ENCODE measurements at regions not wholly inside any gene's neighbourhood (a gene's known extent, or its start where the extent isn't known, plus 50 kb on each side); places are given as distances from the start of the nearest gene placed in this dataset.

DNA sequence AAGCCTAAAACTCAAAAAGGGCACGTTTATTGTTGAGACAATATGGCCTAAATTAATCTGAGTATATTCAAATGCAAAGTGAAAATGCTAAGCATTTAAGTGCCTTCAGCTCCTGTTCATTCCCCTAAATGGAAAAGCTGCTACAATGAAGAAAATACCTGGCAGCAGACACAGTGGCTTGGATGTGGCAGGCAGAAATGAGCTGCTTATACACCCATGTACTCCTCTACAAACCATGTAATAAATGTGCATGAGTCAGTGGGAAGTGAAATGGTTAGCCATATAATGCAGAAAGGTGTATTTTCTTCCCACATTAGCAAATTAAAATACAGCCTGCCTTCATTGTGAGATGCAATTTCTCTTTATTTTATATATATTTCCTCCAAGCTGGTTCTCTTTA, 859.2 kb upstream of the SEMA6A start:
- TF ChIP-seq, protein P1, sequence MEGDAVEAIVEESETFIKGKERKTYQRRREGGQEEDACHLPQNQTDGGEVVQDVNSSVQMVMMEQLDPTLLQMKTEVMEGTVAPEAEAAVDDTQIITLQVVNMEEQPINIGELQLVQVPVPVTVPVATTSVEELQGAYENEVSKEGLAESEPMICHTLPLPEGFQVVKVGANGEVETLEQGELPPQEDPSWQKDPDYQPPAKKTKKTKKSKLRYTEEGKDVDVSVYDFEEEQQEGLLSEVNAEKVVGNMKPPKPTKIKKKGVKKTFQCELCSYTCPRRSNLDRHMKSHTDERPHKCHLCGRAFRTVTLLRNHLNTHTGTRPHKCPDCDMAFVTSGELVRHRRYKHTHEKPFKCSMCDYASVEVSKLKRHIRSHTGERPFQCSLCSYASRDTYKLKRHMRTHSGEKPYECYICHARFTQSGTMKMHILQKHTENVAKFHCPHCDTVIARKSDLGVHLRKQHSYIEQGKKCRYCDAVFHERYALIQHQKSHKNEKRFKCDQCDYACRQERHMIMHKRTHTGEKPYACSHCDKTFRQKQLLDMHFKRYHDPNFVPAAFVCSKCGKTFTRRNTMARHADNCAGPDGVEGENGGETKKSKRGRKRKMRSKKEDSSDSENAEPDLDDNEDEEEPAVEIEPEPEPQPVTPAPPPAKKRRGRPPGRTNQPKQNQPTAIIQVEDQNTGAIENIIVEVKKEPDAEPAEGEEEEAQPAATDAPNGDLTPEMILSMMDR (IDR thresholded peaks at IDR 0.05; ENCODE audit: low read depth, low read length): no peak

GRCh38 chr5:117431091-117431490, 856.5 kb upstream of the SEMA6A start:
- H3K4me3 ChIP-seq (ENCODE audit: low read depth, low read length): no peak overlapping the region
- TF ChIP-seq, protein P1 (IDR thresholded peaks at IDR 0.05; ENCODE audit: low read depth, low read length): no peak

More for the DNA sequence above, 859.2 kb upstream of the SEMA6A start:
- H3K4me3 ChIP-seq (ENCODE audit: low read depth, low read length): no peak overlapping the region

- H3K4me3 ChIP-seq (ENCODE audit: low read depth, low read length): no peak overlapping the region
- TF ChIP-seq, protein P1 (IDR thresholded peaks at IDR 0.05; ENCODE audit: low read depth, low read length): no peak
These were observed 850.5 kb upstream of the SEMA6A start for GRCh38 chr5:117425163-117425562.

GRCh38 chr5:117424559-117424958, 849.9 kb upstream of the SEMA6A start:
- TF ChIP-seq, protein P1 (IDR thresholded peaks at IDR 0.05; ENCODE audit: low read depth, low read length): no peak
- no peak overlapping the region for H3K4me3 ChIP-seq (ENCODE audit: low read depth, low read length)

DNA sequence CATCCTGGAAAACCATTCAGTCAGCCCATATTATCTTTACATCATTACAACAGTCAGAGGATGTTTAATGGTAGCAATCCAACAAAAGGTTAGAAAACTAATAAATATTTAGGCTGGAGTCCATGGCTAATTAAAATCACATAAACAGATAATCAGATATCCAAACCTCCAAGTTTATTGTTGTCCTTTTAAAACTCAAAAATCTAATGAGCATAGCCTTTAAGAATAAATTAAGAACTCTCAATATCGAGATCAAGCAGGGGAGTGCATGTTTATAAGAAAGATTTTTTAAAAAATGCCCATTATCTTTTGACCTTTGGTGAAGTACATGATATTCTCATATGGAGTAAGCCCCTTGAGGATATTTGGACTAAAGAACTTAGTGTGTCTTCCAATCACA, 842.9 kb upstream of the SEMA6A start:
- TF ChIP-seq, protein P1 (IDR thresholded peaks at IDR 0.05; ENCODE audit: low read depth, low read length): no peak

DNA sequence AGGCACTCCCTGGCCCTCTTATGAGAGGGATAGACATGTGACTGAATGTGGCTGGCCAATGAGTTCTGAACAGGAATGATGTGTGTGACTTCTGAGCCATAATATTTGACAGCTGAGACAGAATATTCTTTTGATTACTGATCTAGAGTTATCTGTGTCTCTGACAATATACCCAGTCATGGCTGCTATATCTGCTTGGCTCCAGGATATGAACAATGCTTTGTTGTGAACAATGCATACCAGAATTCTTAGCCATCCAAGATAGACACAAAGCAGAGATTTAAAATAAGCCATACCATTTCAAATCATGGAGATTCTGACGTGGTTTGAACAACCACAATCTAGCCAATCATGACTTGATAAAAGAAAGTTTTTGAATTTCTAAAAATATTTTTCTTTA, 840.3 kb upstream of the SEMA6A start:
- TF ChIP-seq, protein P1 (IDR thresholded peaks at IDR 0.05; ENCODE audit: low read depth, low read length): no peak
- no peak overlapping the region for H3K4me3 ChIP-seq (ENCODE audit: low read depth, low read length)

More for the DNA sequence above, 842.9 kb upstream of the SEMA6A start:
- H3K4me3 ChIP-seq (ENCODE audit: low read depth, low read length): no peak overlapping the region

DNA sequence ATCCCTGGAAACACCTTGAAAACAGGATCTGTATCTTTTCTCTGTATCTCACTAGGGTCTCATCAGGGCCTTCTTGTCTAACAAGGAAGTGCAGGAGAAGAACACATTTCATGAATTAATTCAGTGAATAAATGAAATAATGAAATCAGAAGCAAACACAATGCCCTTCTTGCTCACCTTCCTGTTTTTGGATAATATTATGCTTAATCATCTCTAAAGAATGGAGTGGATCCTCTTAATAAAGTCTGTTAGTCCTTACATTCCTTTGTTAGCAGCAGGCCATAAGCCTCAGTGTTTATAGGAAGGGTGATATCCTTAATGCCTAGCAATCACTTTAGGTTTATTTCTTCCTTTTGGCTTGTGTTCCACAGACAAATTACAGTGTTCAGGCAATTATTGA, 837.1 kb upstream of the SEMA6A start:
- TF ChIP-seq, protein P1 (IDR thresholded peaks at IDR 0.05; ENCODE audit: low read depth, low read length): no peak
- H3K4me3 ChIP-seq (ENCODE audit: low read depth, low read length): no peak overlapping the region

Measured in WI38 (cell line).